T-helper 2 cell treated with Interferon-gamma antibody and Interleukin-4, amounts not matched to agents 100 ng/mL and 5 ng/mL, for 36 hours (primary cell): ENCODE measurements at regions not wholly inside any gene's neighbourhood (a gene's known extent, or its start where the extent isn't known, plus 50 kb on each side); places are given as distances from the start of the nearest gene placed in this dataset.
"Not testable (repeated sequence)": the region's sequence is repeated elsewhere in the genome, so short reads cannot be mapped to it uniquely, and the experiment has no call there.

Experiments
- intact Hi-C: fragments of 100-400 bp; cut with micrococcal nuclease; formaldehyde crosslinking; loops from one replicate; pipeline ENCODE4 v1.15.1; 2023

- intact Hi-C loops = no loop called here
These were observed 695.9 kb downstream of the EPHA7 start for GRCh38 chr6:92723390-92723931.

GRCh38 chr6:92719773-92720172 is 699.6 kb downstream of the EPHA7 start:
- intact Hi-C loops = no loop called here

GRCh38 chr6:92716638-92717037 is 702.7 kb downstream of the EPHA7 start:
- intact Hi-C loops = no loop called here

- intact Hi-C loops = no loop called here
These were observed 703.4 kb downstream of the EPHA7 start for GRCh38 chr6:92715991-92716390.

GRCh38 chr6:92714346-92714745 is 705.0 kb downstream of the EPHA7 start:
- intact Hi-C loops = no loop called here

- intact Hi-C loops = no loop called here
These were observed 709.3 kb downstream of the EPHA7 start for GRCh38 chr6:92710048-92710447.

- intact Hi-C loops = no loop called here
These were observed 710.4 kb downstream of the EPHA7 start for GRCh38 chr6:92708945-92709344.

GRCh38 chr6:92708270-92708669 is 711.1 kb downstream of the EPHA7 start:
- intact Hi-C loops = no loop called here

GRCh38 chr6:92706976-92707375 is 712.4 kb downstream of the EPHA7 start:
- intact Hi-C loops = no loop called here

GRCh38 chr6:92701425-92702096 is 717.8 kb downstream of the EPHA7 start:
- intact Hi-C loops = no loop called here

GRCh38 chr6:92700411-92700810 is 718.9 kb downstream of the EPHA7 start:
- intact Hi-C loops = no loop called here

- intact Hi-C loops = no loop called here
These were observed 728.3 kb downstream of the EPHA7 start for GRCh38 chr6:92690997-92691599.

- intact Hi-C loops = no loop called here
These were observed 731.0 kb downstream of the EPHA7 start for GRCh38 chr6:92688342-92688741.

- intact Hi-C loops = no loop called here
These were observed 732.1 kb downstream of the EPHA7 start for GRCh38 chr6:92687278-92687677.

- intact Hi-C loops = no loop called here
These were observed 735.0 kb downstream of the EPHA7 start for GRCh38 chr6:92684386-92684785.

GRCh38 chr6:92683748-92684147 is 735.6 kb downstream of the EPHA7 start:
- intact Hi-C loops = no loop called here

- intact Hi-C loops = no loop called here
These were observed 736.6 kb downstream of the EPHA7 start for GRCh38 chr6:92682516-92683398.

GRCh38 chr6:92681401-92681800 is 738.0 kb downstream of the EPHA7 start:
- intact Hi-C loops = no loop called here

- intact Hi-C loops = not testable (repeated sequence)
These were observed 747.9 kb downstream of the EPHA7 start for GRCh38 chr6:92671462-92671861.

GRCh38 chr6:92667843-92668242 is 751.5 kb downstream of the EPHA7 start:
- intact Hi-C loops = no loop called here

GRCh38 chr6:92648364-92649086 is 770.8 kb downstream of the EPHA7 start:
- intact Hi-C loops = loop anchor here (10.0 kb wide), 1 partner anchor 1564 kb away; no protein-coding TSS in a partner anchor
